ENCODE measurements at regions not wholly inside any gene's neighbourhood (a gene's known extent, or its start where the extent isn't known, plus 50 kb on each side); places are given as distances from the start of the nearest gene placed in this dataset.

GRCh38 chr3:41041899-41042298 is 157.4 kb upstream of the CTNNB1 start:
- intact Hi-C loops (cut with DNase I): no loop called here
- H3K4me1 ChIP-seq: no peaks in the 10 kb centered on the region
- H3K36me3 ChIP-seq: no peaks in the 10 kb centered on the region
- no peaks in the 10 kb centered on the region for H3K9me3 ChIP-seq
- H3K27me3 ChIP-seq: no peaks in the 10 kb centered on the region
- DNase-seq (ENCODE audit: extremely low spot score in 2 of 2): no peak
- no peak overlapping the region for H3K27ac ChIP-seq
- no peak overlapping the region for H3K4me3 ChIP-seq
- no peak for TF ChIP-seq POLR2A (IDR thresholded peaks at IDR 0.05)
- TF ChIP-seq POLR2AphosphoS5 (IDR thresholded peaks at IDR 0.05; ENCODE audit: insufficient read depth in 1 of 2, low read depth in 1 of 2): no peak
- TF ChIP-seq CTCF (IDR thresholded peaks at IDR 0.05): no peak

DNA sequence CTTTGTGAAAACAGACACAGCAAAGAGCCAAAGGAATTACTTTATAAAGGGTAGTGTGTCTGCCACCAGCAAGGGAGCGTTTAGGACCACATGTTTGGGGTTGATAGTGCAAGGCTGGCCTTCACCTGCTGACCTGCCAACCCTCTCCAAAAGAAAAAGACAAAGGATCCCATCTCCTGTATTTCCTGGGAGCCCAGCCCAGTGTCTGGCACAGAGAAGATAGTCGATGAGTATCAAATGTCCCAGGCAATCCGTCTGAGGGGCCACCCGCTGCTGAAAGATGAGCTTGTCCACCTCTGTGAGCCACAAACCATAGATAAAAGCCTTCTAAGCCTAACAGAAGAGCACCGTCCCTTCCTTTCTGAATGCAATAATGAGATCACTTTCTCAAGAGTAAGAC is 154.8 kb upstream of the CTNNB1 start:
- Histone ChIP-seq H3K27me3 (no peaks in the 10 kb centered on the region), H3K4me3 (no peak overlapping the region), H3K4me1 (no peaks in the 10 kb centered on the region), H3K36me3 (no peaks in the 10 kb centered on the region), H3K27ac (no peak overlapping the region), H3K9me3 (no peaks in the 10 kb centered on the region)
- intact Hi-C loops (cut with DNase I): no loop called here
- no peak for DNase-seq (ENCODE audit: extremely low spot score in 2 of 2)
- no peak for TF ChIP-seq CTCF (IDR thresholded peaks at IDR 0.05)
- no peak for TF ChIP-seq POLR2A (IDR thresholded peaks at IDR 0.05)
- TF ChIP-seq POLR2AphosphoS5 (IDR thresholded peaks at IDR 0.05; ENCODE audit: insufficient read depth in 1 of 2, low read depth in 1 of 2): no peak

DNA sequence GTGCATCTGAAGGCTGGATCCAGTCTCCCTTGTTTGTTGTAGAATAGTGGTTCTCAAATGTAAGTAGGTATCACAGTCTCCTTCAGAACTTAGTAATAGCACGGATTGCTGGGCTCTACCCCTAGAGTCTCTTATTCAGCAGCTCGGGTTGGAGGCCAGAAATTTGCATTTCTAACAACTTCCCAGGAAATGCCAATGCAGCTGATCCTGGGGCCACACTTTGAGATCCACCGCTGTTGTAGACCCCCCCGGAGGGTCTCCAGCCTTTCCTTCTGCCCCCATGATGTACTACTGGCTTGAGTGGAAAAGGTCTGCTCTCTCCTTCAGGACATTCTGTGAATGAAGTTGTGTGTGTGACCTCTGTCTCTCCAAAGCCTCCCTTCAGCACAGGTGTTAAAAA is 153.8 kb upstream of the CTNNB1 start:
- Histone ChIP-seq H3K9me3 (no peaks in the 10 kb centered on the region), H3K27ac (no peak overlapping the region), H3K4me3 (no peak overlapping the region), H3K27me3 (no peaks in the 10 kb centered on the region), H3K4me1 (no peaks in the 10 kb centered on the region), H3K36me3 (no peaks in the 10 kb centered on the region)
- DNase-seq (ENCODE audit: extremely low spot score in 2 of 2): no peak
- TF ChIP-seq CTCF (IDR thresholded peaks at IDR 0.05): no peak
- no peak for TF ChIP-seq POLR2A (IDR thresholded peaks at IDR 0.05)
- TF ChIP-seq POLR2AphosphoS5 (IDR thresholded peaks at IDR 0.05; ENCODE audit: insufficient read depth in 1 of 2, low read depth in 1 of 2): no peak
- intact Hi-C loops (cut with DNase I): no loop called here

- Histone ChIP-seq H3K4me1 (no peaks in the 10 kb centered on the region), H3K36me3 (no peaks in the 10 kb centered on the region), H3K9me3 (no peaks in the 10 kb centered on the region), H3K27ac (no peak overlapping the region), H3K27me3 (no peaks in the 10 kb centered on the region), H3K4me3 (no peak overlapping the region)
- intact Hi-C loops (cut with DNase I): no loop called here
- TF ChIP-seq CTCF (IDR thresholded peaks at IDR 0.05) (no peak), POLR2A (IDR thresholded peaks at IDR 0.05) (no peak), POLR2AphosphoS5 (IDR thresholded peaks at IDR 0.05; ENCODE audit: insufficient read depth in 1 of 2, low read depth in 1 of 2) (no peak)
- peak in 1 of 2 donors; percentile 93 for DNase-seq (ENCODE audit: extremely low spot score in 2 of 2)
These were observed 149.2 kb upstream of the CTNNB1 start for GRCh38 chr3:41050144-41050543.

GRCh38 chr3:41053220-41053619 is 146.1 kb upstream of the CTNNB1 start:
- H3K36me3 ChIP-seq: no peaks in the 10 kb centered on the region
- intact Hi-C loops (cut with DNase I): no loop called here
- no peak overlapping the region for H3K27ac ChIP-seq
- H3K9me3 ChIP-seq: no peaks in the 10 kb centered on the region
- no peaks in the 10 kb centered on the region for H3K4me1 ChIP-seq
- TF ChIP-seq CTCF (IDR thresholded peaks at IDR 0.05): no peak
- TF ChIP-seq POLR2A (IDR thresholded peaks at IDR 0.05): no peak
- no peak for TF ChIP-seq POLR2AphosphoS5 (IDR thresholded peaks at IDR 0.05; ENCODE audit: insufficient read depth in 1 of 2, low read depth in 1 of 2)
- no peak overlapping the region for H3K4me3 ChIP-seq
- no peaks in the 10 kb centered on the region for H3K27me3 ChIP-seq
- peak in 1 of 2 donors; percentile 43 for DNase-seq (ENCODE audit: extremely low spot score in 2 of 2)
